Right atrium auricular region (tissue), 2 donors: ENCODE measurements at regions not wholly inside any gene's neighbourhood (a gene's known extent, or its start where the extent isn't known, plus 50 kb on each side); places are given as distances from the start of the nearest gene placed in this dataset.
"Not testable (repeated sequence)": the region's sequence is repeated elsewhere in the genome, so short reads cannot be mapped to it uniquely, and the experiment has no call there.

Experiments used
- DNase-seq: peaks from one replicate; pipeline ENCODE4 v3.0.0-alpha.2; 2019; ENCODE audit warnings: low spot score
- H3K27ac ChIP-seq, 2 donors: fragments of 200-600 bp; sonication (generic); 1 replicate in 1 of 2; 2 replicates in 1 of 2; pipeline ENCODE4 v1.5.1; 2016 to 2019
- H3K27me3 ChIP-seq, 2 donors: fragments of 200-600 bp; sonication (generic); one replicate each; pipeline versions ENCODE4 v1.5.1 to v1.6.0; 2017 to 2019
- H3K36me3 ChIP-seq: fragments of 200-600 bp; sonication (generic); one replicate; pipeline ENCODE4 v1.5.1; 2016
- H3K4me1 ChIP-seq, 2 donors: fragments of 200-600 bp; sonication (generic); one replicate each; pipeline versions ENCODE4 v1.5.1 to v1.6.0; 2017 to 2019
- H3K4me3 ChIP-seq, 2 donors: fragments of 200-600 bp; sonication (generic); 1 replicate in 1 of 2; 2 replicates in 1 of 2; pipeline ENCODE4 v1.5.1; 2017 to 2019; ENCODE audit warnings: mild to moderate bottlenecking in 1 of 2, moderate library complexity in 1 of 2
- H3K9me3 ChIP-seq, 2 donors: fragments of 200-600 bp; sonication (generic); one replicate each; pipeline ENCODE4 v1.5.1; 2019
- TF ChIP-seq, protein P1 (sequence below), 2 donors: fragments of 200-600 bp; sonication (generic); IDR thresholded peaks; one replicate each; pipeline ENCODE4 v1.5.1; 2019; ENCODE audit warnings: antibody characterized with exemption in 2 of 2

DNA sequence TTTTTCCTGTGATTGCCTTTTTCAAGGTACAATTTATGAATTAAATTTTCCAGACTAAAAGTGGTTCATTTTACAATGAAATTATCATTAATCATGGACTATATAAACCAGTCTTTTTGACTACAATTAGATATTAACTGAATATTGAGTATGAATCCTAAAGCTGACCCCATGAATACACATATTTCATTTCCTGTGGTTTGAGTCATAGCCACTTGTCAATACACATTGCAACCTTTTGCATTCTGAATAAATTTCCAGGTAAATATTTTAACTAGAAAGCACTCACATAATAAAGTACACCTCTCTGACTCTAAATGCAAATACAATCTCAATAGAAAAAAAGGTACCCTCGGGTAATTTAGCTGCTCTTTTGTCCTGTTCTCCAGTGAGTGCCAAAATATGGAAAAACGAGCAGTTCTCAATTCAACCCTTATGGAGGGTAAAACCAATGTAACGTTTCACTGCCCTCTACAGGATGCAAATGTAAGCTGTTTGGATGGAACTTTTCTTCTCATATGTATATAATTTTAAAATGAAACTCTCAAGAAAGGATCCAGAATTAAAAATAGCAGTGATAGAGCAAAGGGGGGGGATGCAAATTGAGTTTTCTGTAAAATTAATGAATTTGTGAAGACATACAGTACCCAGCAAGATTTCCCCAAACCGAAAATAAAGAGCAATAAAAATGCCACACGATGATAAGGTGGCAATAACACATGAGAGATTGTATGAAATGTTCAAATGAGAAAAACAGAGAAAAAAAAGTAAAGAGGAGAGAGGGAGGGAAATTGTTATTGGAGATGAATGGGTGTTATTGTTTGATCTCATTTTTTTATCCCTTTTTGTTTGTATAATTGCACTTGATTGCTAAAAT, 1795.7 kb upstream of the PIK3C3 start:
- Histone ChIP-seq H3K4me3 (no peak overlapping the region), H3K36me3 (no peaks in the 10 kb centered on the region), H3K4me1 (no peaks in the 10 kb centered on the region), H3K27me3 (no peaks in the 10 kb centered on the region), H3K27ac (no peak overlapping the region), H3K9me3 (no peaks in the 10 kb centered on the region)
- TF ChIP-seq, protein P1, sequence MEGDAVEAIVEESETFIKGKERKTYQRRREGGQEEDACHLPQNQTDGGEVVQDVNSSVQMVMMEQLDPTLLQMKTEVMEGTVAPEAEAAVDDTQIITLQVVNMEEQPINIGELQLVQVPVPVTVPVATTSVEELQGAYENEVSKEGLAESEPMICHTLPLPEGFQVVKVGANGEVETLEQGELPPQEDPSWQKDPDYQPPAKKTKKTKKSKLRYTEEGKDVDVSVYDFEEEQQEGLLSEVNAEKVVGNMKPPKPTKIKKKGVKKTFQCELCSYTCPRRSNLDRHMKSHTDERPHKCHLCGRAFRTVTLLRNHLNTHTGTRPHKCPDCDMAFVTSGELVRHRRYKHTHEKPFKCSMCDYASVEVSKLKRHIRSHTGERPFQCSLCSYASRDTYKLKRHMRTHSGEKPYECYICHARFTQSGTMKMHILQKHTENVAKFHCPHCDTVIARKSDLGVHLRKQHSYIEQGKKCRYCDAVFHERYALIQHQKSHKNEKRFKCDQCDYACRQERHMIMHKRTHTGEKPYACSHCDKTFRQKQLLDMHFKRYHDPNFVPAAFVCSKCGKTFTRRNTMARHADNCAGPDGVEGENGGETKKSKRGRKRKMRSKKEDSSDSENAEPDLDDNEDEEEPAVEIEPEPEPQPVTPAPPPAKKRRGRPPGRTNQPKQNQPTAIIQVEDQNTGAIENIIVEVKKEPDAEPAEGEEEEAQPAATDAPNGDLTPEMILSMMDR (IDR thresholded peaks at IDR 0.05): peak in 1 of 2 donors; percentile 55
- DNase-seq: no peak

DNA sequence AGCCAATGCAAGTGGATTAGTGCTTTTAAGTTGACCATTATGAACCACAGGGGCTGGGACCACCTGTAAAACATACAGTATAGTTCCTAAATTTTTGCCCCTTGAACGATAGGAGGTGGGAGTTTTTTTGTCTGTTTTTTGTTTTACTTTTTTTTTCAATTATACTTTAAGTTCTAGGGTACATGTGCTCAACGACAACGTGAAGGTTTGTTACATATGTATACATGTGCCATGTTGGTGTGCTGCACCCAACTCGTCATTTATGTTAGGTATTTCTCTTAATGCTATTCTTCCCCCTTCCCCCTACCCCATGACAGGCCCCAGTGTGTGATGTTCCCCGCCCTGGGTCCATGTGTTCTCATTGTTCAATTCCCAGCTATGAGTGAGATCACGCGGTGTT, 1797.9 kb upstream of the PIK3C3 start:
- no peaks in the 10 kb centered on the region for H3K9me3 ChIP-seq
- H3K36me3 ChIP-seq: no peaks in the 10 kb centered on the region
- H3K4me1 ChIP-seq: no peaks in the 10 kb centered on the region
- TF ChIP-seq, protein P1 (IDR thresholded peaks at IDR 0.05): no peak
- DNase-seq: no peak
- no peaks in the 10 kb centered on the region for H3K27me3 ChIP-seq
- no peak overlapping the region for H3K27ac ChIP-seq
- H3K4me3 ChIP-seq: no peak overlapping the region

DNA sequence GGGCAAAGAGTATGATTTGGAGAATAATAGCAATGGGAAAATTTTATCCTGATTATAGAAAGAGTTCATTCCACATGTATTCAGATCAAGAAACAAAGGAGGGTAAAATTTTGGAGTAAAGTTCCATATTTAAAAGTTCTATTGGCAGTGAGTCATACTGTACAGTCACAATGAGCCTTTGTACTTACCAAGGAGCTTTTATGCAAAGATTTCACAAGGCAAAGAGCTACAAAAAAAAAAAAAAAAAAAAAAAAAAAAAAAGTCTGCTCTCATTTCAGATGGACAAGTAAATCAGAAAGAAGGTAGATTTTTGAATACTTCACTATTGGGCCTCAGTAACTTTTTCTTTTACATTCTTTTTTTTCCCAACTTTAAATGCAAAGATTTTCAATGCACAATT, 1802.2 kb upstream of the PIK3C3 start:
- TF ChIP-seq, protein P1 (IDR thresholded peaks at IDR 0.05): no peak
- no peak for DNase-seq
- Histone ChIP-seq H3K27ac (no peak overlapping the region), H3K4me3 (no peak overlapping the region), H3K9me3 (no peaks in the 10 kb centered on the region), H3K36me3 (no peaks in the 10 kb centered on the region), H3K27me3 (no peaks in the 10 kb centered on the region), H3K4me1 (no peaks in the 10 kb centered on the region)

DNA sequence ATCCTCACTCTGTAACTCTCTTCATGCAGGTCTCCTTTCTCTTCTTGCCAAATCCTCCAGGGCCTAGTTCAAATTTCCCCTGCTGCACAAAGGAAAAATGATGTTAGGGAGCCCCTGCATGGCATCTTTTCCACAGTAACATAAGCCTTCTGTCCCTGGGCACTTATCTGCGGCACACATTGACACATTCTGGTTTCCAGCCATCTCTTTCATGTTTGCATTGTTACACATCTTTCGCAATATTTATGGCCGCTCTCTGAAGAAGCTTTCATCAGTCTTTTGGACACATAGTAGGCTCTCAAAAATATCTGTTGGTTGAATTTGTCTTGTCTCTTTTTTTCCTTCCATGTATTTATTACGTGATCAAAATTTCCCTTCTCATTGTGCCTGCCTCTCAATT, 1806.1 kb upstream of the PIK3C3 start:
- DNase-seq: no peak
- TF ChIP-seq, protein P1 (IDR thresholded peaks at IDR 0.05): no peak
- no peak overlapping the region for H3K4me3 ChIP-seq
- no peaks in the 10 kb centered on the region for H3K9me3 ChIP-seq
- H3K36me3 ChIP-seq: no peaks in the 10 kb centered on the region
- H3K4me1 ChIP-seq: no peaks in the 10 kb centered on the region
- H3K27me3 ChIP-seq: no peaks in the 10 kb centered on the region
- H3K27ac ChIP-seq: no peak overlapping the region

DNA sequence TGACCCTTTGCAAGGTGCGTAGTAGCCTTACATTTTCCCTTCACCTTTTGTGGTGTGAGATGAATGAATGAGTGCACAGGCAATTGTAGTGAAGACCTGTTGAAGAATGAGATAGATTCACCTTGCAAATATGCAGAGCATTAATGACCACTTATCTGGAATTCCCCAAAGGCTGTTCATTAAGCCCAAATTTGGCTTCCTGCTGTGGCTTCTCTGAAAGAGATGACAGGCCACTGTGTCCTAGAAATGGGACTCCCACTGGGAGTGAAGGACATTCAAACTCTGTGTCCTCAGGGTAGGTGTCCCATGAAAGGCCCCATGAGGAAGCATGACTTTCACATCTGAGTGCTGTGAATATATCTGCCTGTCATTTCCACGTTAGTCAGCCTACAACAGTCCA, 1821.8 kb upstream of the PIK3C3 start:
- no peak overlapping the region for H3K4me3 ChIP-seq
- no peaks in the 10 kb centered on the region for H3K36me3 ChIP-seq
- no peak overlapping the region for H3K27ac ChIP-seq
- H3K9me3 ChIP-seq: peaks cover 0 to 3% of the 10 kb centered on the region in 2 donors
- DNase-seq: no peak
- no peaks in the 10 kb centered on the region for H3K27me3 ChIP-seq
- no peaks in the 10 kb centered on the region for H3K4me1 ChIP-seq
- TF ChIP-seq, protein P1 (IDR thresholded peaks at IDR 0.05): no peak

DNA sequence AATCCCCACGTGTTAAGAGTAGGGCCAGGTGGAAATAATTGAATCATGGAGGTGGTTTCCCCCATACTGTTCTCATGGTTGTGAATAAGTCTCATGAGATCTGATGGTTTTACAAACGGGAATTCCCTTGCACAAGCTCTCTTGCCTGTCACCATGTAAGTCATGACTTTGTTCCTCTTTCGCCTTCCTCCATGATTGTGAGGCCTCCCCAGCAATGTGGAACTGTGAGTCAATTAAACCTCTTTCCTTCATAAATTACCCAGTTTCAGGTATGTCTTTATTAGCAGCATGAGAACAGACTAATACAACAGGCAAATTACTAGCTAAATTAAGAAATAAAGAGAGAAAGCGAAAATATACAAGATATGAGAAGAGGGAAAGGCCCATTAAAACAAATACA, 1822.6 kb upstream of the PIK3C3 start:
- not testable (repeated sequence) for H3K4me3 ChIP-seq, H3K9me3 ChIP-seq, DNase-seq, H3K36me3 ChIP-seq, H3K27me3 ChIP-seq, H3K27ac ChIP-seq, H3K4me1 ChIP-seq
